Cardiac muscle cell (in vitro differentiated cells and primary cell): ENCODE measurements at regions not wholly inside any gene's neighbourhood (a gene's known extent, or its start where the extent isn't known, plus 50 kb on each side); places are given as distances from the start of the nearest gene placed in this dataset.

Experiments used
- DNase-seq, 2 donors: peaks; one replicate each; pipeline versions ENCODE4 v3.0.0 to v3.0.0-alpha.2; 2010 to 2017; ENCODE audit warnings: low read depth in 1 of 2, low spot score in 1 of 2
- H3K27ac ChIP-seq: fragments of 200-600 bp; sonication (generic); 2 replicates; pipeline ENCODE4 v1.5.1; 2016
- H3K27me3 ChIP-seq: fragments of 200-600 bp; sonication (generic); 2 replicates; pipeline ENCODE4 v1.6.0; 2016; ENCODE audit warnings: control low read depth
- H3K36me3 ChIP-seq: fragments of 200-600 bp; sonication (generic); 2 replicates; pipeline ENCODE4 v1.5.1; 2016; ENCODE audit warnings: control low read depth
- H3K4me1 ChIP-seq: fragments of 200-600 bp; sonication (generic); 2 replicates; pipeline ENCODE4 v1.8.1; 2017; ENCODE audit warnings: low read depth, mild to moderate bottlenecking, mixed run types
- H3K4me3 ChIP-seq: fragments of 200-600 bp; sonication (generic); 2 replicates; pipeline ENCODE4 v1.5.1; 2016; ENCODE audit warnings: mild to moderate bottlenecking
- H3K9me3 ChIP-seq: fragments of 200-600 bp; sonication (generic); 2 replicates; pipeline ENCODE4 v1.5.1; 2017; ENCODE audit warnings: low read depth, mild to moderate bottlenecking, control low read depth
- CTCF ChIP-seq: IDR thresholded peaks from 2 replicates; pipeline ENCODE4 v1.5.1; 2012; ENCODE audit warnings: low read depth, mild to moderate bottlenecking, low read length

DNA sequence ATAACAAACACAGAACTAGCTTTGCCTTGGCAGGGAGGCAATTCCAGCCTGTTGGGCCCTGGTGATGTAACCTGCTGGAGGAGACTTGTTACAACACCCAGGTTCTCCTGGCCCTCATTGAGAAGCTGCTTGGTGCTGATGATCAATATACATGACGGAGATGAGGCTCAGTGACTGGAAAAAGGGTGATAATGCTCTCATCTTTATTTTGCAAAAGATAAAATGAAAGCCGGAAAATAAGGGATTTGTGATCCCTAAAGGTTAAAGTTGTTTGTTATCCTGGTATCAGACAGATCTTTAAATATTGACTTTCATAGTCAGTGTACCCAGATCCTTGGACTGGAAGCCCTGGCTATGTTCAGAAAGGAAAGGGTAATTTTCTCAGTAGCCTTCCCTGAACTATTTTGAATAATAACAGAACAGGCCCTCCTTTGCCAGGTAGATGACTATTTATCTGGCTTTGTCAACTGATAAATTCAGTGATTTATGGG, 118.9 kb upstream of the MEIS2 start:
- no peaks in the 10 kb centered on the region for H3K27me3 ChIP-seq
- no peak overlapping the region for H3K27ac ChIP-seq
- H3K9me3 ChIP-seq, result no peaks in the 10 kb centered on the region
- no peaks in the 10 kb centered on the region for H3K36me3 ChIP-seq
- H3K4me3 ChIP-seq, result no peak overlapping the region
- H3K4me1 ChIP-seq, result peaks cover 6% of the 10 kb centered on the region
- no peak for DNase-seq
- no peak for TF ChIP-seq CTCF

GRCh38 chr15:37220949-37221670, 120.8 kb upstream of the MEIS2 start:
- no peaks in the 10 kb centered on the region for H3K36me3 ChIP-seq
- H3K4me1 ChIP-seq, result peaks cover 6% of the 10 kb centered on the region
- no peak for TF ChIP-seq CTCF
- DNase-seq, result no peak
- H3K27me3 ChIP-seq, result no peaks in the 10 kb centered on the region
- no peak overlapping the region for H3K4me3 ChIP-seq
- no peaks in the 10 kb centered on the region for H3K9me3 ChIP-seq
- no peak overlapping the region for H3K27ac ChIP-seq

- no peak for DNase-seq
- H3K36me3 ChIP-seq, result no peaks in the 10 kb centered on the region
- H3K4me1 ChIP-seq, result peaks cover 6% of the 10 kb centered on the region
- H3K4me3 ChIP-seq, result no peak overlapping the region
- H3K9me3 ChIP-seq, result no peaks in the 10 kb centered on the region
- H3K27me3 ChIP-seq, result no peaks in the 10 kb centered on the region
- no peak overlapping the region for H3K27ac ChIP-seq
- no peak for TF ChIP-seq CTCF
Observed at GRCh38 chr15:37221671-37222145, 121.4 kb upstream of the MEIS2 start.

DNA sequence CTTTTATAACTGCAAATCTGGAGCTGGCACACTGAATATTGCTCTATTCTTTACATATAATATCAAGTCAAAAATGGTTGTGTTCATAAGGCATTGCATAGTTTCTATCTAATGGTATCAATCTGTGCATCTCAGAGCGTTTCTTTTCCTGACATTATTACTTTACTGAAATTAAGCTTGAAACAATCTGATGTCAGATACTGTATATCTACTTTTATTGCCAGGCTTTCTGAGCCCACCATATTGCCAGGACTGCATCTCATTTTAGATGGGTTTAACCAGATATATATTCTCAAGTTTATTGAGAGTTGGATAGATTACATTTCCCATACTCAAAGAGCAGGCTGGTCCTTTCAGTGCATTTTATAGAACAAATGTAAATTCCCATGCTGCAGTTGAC, 122.7 kb upstream of the MEIS2 start:
- Histone ChIP-seq H3K4me3 (no peak overlapping the region), H3K27me3 (no peaks in the 10 kb centered on the region), H3K9me3 (no peaks in the 10 kb centered on the region), H3K36me3 (no peaks in the 10 kb centered on the region), H3K27ac (no peak overlapping the region), H3K4me1 (peaks cover 6% of the 10 kb centered on the region)
- no peak for DNase-seq
- no peak for TF ChIP-seq CTCF

DNA sequence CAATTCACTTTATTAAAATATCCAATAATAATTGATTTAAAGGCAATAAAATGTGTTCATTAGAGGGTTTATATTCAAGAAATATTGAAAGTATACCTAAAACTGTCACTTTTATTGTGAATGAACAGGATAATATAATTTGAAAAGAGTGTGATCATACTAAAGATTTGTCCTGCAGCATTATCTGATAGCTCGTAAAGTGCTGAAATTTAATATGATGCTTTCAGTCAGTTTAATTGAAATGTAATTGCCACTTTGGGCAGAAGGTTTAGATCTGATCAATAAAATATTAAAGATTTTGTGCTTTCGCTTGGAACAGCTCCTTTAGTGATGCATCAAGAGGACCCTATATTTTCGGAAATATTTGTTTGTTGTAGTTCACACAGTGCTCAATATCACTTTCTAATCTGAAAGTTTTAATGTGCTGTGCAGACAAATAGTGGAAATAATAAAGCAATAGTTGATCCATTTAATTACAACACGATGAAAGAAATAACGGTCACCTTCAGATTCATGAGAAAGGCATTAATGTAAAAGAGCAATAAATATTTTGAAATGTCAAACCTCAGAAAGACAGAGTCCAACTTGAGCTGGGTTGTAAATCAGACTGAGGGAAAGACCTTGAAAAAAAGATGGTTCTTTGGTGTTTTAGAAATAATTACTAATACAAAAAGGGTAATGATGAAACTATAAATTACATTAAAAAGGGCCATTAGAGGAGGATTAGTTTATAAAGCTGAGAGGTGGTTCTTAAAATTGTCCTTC, 129.7 kb upstream of the MEIS2 start:
- peaks cover 3% of the 10 kb centered on the region for H3K9me3 ChIP-seq
- H3K4me3 ChIP-seq, result no peak overlapping the region
- no peak for TF ChIP-seq CTCF
- H3K4me1 ChIP-seq, result no peaks in the 10 kb centered on the region
- no peak for DNase-seq
- no peaks in the 10 kb centered on the region for H3K27me3 ChIP-seq
- no peak overlapping the region for H3K27ac ChIP-seq
- H3K36me3 ChIP-seq, result no peaks in the 10 kb centered on the region
